GM12891 (cell line): ENCODE measurements at regions not wholly inside any gene's neighbourhood (a gene's known extent, or its start where the extent isn't known, plus 50 kb on each side); places are given as distances from the start of the nearest gene placed in this dataset.

Source experiments
- DNase-seq: peaks from one replicate; pipeline ENCODE4 v3.0.0; 2011; ENCODE audit warnings: low spot score; ENCODE audit not compliant: insufficient read length
- FAIRE-seq: peaks from 2 replicates; lab custom pipeline; 2011; peaks lifted over from hg19 to GRCh38; lab: Jason Lieb, UNC
- PAX5 ChIP-seq: IDR thresholded peaks from 2 replicates; pipeline ENCODE4 v1.6.1; 2011; ENCODE audit warnings: low read length, moderate library complexity, mild to moderate bottlenecking; ENCODE audit not compliant: insufficient read depth, severe bottlenecking
- POLR2A ChIP-seq: IDR thresholded peaks from 2 replicates; pipeline ENCODE4 v1.6.1; 2011; ENCODE audit warnings: low read depth, low read length, control low read depth
- POLR2AphosphoS5 ChIP-seq: IDR thresholded peaks from 2 replicates; pipeline ENCODE4 v1.6.1; 2011; ENCODE audit warnings: low read depth, low read length, control low read depth
- POU2F2 ChIP-seq: IDR thresholded peaks from 2 replicates; pipeline ENCODE4 v1.6.1; 2011; ENCODE audit warnings: low read depth, mild to moderate bottlenecking, control low read depth, low read length, moderate library complexity
- SPI1 ChIP-seq: IDR thresholded peaks from 2 replicates; pipeline ENCODE4 v1.6.1; 2011; ENCODE audit warnings: low read depth, low read length, control low read depth
- TAF1 ChIP-seq: IDR thresholded peaks from 2 replicates; pipeline ENCODE4 v1.6.1; 2011; ENCODE audit warnings: low read depth, low read length, control low read depth

DNA sequence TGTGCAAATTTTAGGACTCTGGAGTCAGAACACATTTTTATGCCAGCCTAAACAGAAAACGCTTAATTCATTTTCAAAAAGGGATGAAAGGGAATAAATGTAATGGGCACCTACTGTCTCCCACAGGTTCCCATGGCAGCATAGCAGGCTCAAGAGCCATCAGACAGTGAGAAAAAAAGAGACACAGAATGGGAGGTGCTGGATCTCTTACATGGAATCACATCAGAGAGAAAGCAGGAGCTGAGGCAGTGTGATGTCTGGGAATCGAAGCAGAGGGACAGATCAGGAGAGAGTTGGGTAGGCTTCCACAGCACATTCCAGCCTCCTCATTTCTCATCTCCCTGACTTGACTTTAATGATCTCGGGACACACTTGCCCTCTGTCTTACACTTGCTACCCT is 684.3 kb downstream of the KCNJ3 start:
- FAIRE-seq, result no peak
- DNase-seq, result no peak
- TF ChIP-seq POLR2A (no peak), POLR2AphosphoS5 (no peak), TAF1 (no peak), SPI1 (no peak), POU2F2 (no peak), PAX5 (no peak)

DNA sequence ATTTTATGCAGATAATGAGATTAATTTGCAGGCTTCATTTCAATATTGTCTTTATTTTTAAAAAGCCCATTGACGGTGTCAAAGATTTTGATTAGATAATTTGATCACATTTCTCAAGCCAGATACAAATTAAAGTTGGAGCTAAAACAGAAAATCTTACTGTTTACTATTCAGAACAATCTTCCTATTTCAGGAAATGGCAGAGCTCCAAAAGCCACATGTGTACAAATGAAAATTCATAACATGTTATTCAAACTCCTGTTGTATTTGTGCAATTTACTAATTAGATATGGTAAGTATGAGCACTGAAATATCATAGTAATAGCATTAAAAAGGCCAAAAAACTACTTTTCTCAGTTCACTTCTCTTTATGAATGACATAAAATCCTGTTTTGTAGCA is 682.9 kb downstream of the KCNJ3 start:
- TF ChIP-seq PAX5 (no peak), SPI1 (no peak), POLR2AphosphoS5 (no peak), TAF1 (no peak), POLR2A (no peak), POU2F2 (no peak)
- DNase-seq, result no peak
- no peak for FAIRE-seq

GRCh38 chr2:155379494-155379893 is 681.0 kb downstream of the KCNJ3 start:
- DNase-seq (no peak), FAIRE-seq (no peak)
- TF ChIP-seq SPI1 (no peak), POU2F2 (no peak), TAF1 (no peak), PAX5 (no peak), POLR2AphosphoS5 (no peak), POLR2A (no peak)

- DNase-seq (no peak), FAIRE-seq (no peak)
- TF ChIP-seq PAX5 (no peak), POU2F2 (peak; percentile 41; the same call in 1 of the 2 replicates)
Measured at GRCh38 chr2:155377931-155378444, 679.5 kb downstream of the KCNJ3 start.

DNA sequence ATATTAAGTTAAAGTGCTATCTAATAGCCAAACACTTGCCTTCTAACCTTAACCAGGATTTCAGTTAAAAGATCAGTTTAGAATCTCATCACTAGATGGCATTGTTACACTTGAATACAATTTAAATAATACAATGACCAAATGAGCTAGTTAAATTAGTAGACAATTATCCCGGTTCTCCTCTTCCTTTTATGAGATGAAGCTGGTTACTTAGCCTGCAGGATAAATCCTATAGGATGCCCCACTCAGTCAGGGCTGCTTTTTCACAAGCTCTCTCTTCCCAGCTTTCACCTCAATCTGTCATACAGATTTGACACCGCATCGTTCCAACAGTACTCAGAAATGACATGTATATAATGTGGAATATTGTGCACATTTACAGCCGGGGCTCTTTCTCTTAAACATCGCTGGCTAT is 678.8 kb downstream of the KCNJ3 start:
- DNase-seq, result no peak

GRCh38 chr2:155372969-155373368 is 674.5 kb downstream of the KCNJ3 start:
- no peak for DNase-seq
- peak; percentile 46; the same call in 1 of the 2 replicates for TF ChIP-seq SPI1
- TF ChIP-seq PAX5, result no peak
- TF ChIP-seq TAF1, result no peak
- no peak for TF ChIP-seq POU2F2
- TF ChIP-seq POLR2AphosphoS5, result no peak
- no peak for TF ChIP-seq POLR2A

More for the DNA sequence above, 678.8 kb downstream of the KCNJ3 start:
- no peak for FAIRE-seq
- TF ChIP-seq PAX5 (no peak), POU2F2 (no peak), TAF1 (no peak), SPI1 (no peak), POLR2A (no peak), POLR2AphosphoS5 (no peak)

DNA sequence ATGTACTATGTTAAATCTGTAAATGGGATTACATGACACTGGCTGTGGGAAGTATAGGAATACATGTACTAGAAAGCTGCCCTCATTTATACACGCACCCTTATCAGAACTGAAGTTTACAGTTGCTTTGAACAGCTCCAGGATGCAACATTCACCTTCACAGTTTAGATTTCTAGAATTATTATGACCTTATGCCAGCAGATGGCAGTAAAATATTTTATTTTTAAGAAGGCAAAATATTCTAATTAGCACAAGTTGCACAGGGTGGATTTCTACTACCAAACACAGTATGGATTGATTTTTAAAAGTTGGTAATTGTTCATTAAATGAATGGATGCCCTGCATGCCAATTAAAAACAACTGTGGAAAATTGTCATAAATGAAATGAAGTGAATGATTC is 670.4 kb downstream of the KCNJ3 start:
- FAIRE-seq, result no peak
- no peak for DNase-seq
- no peak for TF ChIP-seq POU2F2
- TF ChIP-seq SPI1, result no peak
- no peak for TF ChIP-seq PAX5
- TF ChIP-seq POLR2A, result no peak
- no peak for TF ChIP-seq TAF1
- no peak for TF ChIP-seq POLR2AphosphoS5

More at GRCh38 chr2:155372969-155373368, 674.5 kb downstream of the KCNJ3 start:
- FAIRE-seq, result no peak

DNA sequence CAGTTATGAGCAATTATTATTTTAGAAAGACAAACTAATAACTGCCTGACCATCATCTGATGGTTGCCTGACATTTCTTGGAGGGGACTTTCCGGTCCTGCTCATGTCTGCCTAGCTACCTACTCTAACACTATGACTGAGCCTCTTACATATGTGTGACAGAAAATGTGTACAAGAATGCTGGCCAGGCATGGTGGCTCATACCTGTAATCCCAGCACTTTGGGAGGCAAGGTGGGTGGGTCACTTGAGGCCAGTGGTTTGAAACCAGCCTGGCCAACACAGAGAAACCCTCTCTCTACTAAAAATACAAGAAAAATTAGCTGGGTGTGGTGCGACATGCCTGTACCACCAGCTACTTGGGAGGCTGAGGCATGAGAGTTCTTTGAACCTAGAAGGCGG is 666.3 kb downstream of the KCNJ3 start:
- no peak for TF ChIP-seq POU2F2
- TF ChIP-seq PAX5, result no peak
- TF ChIP-seq POLR2A, result no peak
- no peak for TF ChIP-seq POLR2AphosphoS5
- TF ChIP-seq SPI1, result no peak
- no peak for TF ChIP-seq TAF1
- no peak for DNase-seq
- FAIRE-seq, result no peak

DNA sequence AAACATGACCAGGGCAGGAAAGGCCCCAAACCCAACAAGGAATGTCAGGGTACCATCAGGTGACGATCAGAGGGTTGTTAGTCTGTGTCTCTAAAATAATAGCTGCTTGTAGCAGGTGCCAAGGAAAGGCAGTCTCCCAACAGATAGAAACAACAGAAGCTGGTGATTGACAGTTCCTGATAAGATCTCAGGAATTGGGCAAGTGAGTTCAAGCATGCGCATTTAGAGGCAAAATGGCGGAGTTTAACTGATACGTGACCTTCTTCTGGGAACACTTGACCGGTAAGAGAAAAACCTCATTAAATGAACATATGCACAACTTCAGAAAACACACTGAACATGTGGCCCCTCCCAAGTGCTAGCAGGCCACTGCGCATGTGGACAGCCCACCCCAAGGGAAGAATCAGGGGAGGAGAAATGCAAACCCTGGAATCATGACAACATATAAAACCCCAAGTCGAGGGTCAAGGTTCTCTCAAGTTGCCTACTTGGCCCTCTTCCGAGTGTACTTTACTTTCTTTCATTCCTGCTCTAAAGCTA is 664.9 kb downstream of the KCNJ3 start:
- FAIRE-seq (no peak), DNase-seq (no peak)
- TF ChIP-seq POLR2AphosphoS5 (no peak), SPI1 (no peak), POU2F2 (no peak), POLR2A (no peak), TAF1 (no peak), PAX5 (no peak)

DNA sequence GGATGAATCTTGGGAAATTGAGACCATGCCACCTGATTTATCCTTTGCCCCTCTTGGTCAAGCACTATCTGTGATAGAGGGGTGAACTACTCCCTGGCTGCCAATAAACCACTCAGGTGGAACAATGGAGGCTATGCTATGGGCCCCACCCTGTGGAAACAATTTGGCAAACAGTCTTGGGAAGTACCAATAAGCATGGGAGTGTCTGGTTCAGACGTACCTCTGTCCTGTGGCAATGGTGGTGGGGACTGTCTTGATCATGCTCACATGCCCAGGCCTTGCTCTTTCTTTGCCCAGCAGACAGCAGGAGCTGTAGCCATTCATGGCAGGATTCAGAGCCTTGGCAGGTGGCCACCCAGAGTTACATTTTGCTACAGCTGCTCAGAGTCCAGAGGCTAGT is 658.7 kb downstream of the KCNJ3 start:
- no peak for TF ChIP-seq POU2F2
- no peak for TF ChIP-seq POLR2AphosphoS5
- no peak for TF ChIP-seq TAF1
- no peak for TF ChIP-seq SPI1
- no peak for TF ChIP-seq POLR2A
- no peak for TF ChIP-seq PAX5

More for the DNA sequence above, 658.7 kb downstream of the KCNJ3 start:
- no peak for DNase-seq
- FAIRE-seq, result no peak
